22Rv1 (cell line): ENCODE measurements at regions not wholly inside any gene's neighbourhood (a gene's known extent, or its start where the extent isn't known, plus 50 kb on each side); places are given as distances from the start of the nearest gene placed in this dataset.

Experiments
- H3K27ac ChIP-seq: fragments of 450-650 bp; 2 replicates; pipeline ENCODE4 v1.5.1; 2017
- CTCF ChIP-seq: fragments of 450-650 bp; IDR thresholded peaks from 2 replicates; pipeline ENCODE4 v1.5.1; 2017; ENCODE audit warnings: mild to moderate bottlenecking
- ZFX ChIP-seq: fragments of 450-650 bp; IDR thresholded peaks from 2 replicates; pipeline ENCODE4 v1.6.1; 2017; ENCODE audit warnings: antibody characterized with exemption, borderline replicate concordance

GRCh38 chr12:76678992-76679391 is 84.9 kb upstream of the ZDHHC17 start:
- no peak for TF ChIP-seq CTCF
- no peak for TF ChIP-seq ZFX

GRCh38 chr12:76679778-76680177 is 84.1 kb upstream of the ZDHHC17 start:
- TF ChIP-seq CTCF (no peak), ZFX (no peak)
- H3K27ac ChIP-seq, result no peak overlapping the region

More at GRCh38 chr12:76678992-76679391, 84.9 kb upstream of the ZDHHC17 start:
- no peak overlapping the region for H3K27ac ChIP-seq

- no peak for TF ChIP-seq CTCF
- TF ChIP-seq ZFX, result no peak
These were observed 83.0 kb upstream of the ZDHHC17 start for GRCh38 chr12:76680940-76681339.

GRCh38 chr12:76685246-76685678 is 78.7 kb upstream of the ZDHHC17 start:
- no peak overlapping the region for H3K27ac ChIP-seq
- TF ChIP-seq CTCF (no peak), ZFX (no peak)

More at GRCh38 chr12:76680940-76681339, 83.0 kb upstream of the ZDHHC17 start:
- H3K27ac ChIP-seq, result no peak overlapping the region

- H3K27ac ChIP-seq, result no peak overlapping the region
- no peak for TF ChIP-seq CTCF
- no peak for TF ChIP-seq ZFX
These were observed 75.9 kb upstream of the ZDHHC17 start for GRCh38 chr12:76687981-76688380.

- no peak for TF ChIP-seq ZFX
- peak; percentile 71 for TF ChIP-seq CTCF
- H3K27ac ChIP-seq, result no peak overlapping the region
These were observed 75.3 kb upstream of the ZDHHC17 start for GRCh38 chr12:76688631-76689030.

- H3K27ac ChIP-seq, result no peak overlapping the region
- no peak for TF ChIP-seq ZFX
- no peak for TF ChIP-seq CTCF
These were observed 72.8 kb upstream of the ZDHHC17 start for GRCh38 chr12:76690921-76691700.
